ENCODE measurements at regions not wholly inside any gene's neighbourhood (a gene's known extent, or its start where the extent isn't known, plus 50 kb on each side); places are given as distances from the start of the nearest gene placed in this dataset.
"Not testable (repeated sequence)": the region's sequence is repeated elsewhere in the genome, so short reads cannot be mapped to it uniquely, and the experiment has no call there.

- DNase-seq (ENCODE audit: extremely low spot score, unreplicated experiment); H3K27me3 Mint-ChIP-seq (ENCODE audit: unreplicated experiment); H3K4me3 Mint-ChIP-seq (ENCODE audit: unreplicated experiment); H3K4me1 Mint-ChIP-seq (ENCODE audit: unreplicated experiment); H3K27ac Mint-ChIP-seq (ENCODE audit: unreplicated experiment); H3K36me3 Mint-ChIP-seq (ENCODE audit: unreplicated experiment): not testable (repeated sequence)
- peaks cover 26% of the 10 kb centered on the region for H3K9me3 Mint-ChIP-seq (ENCODE audit: unreplicated experiment)
These were observed 776.8 kb upstream of the TPTE start for GRCh38 chr21:9744593-9744992.

- not testable (repeated sequence) for H3K27ac Mint-ChIP-seq (ENCODE audit: unreplicated experiment); H3K4me1 Mint-ChIP-seq (ENCODE audit: unreplicated experiment); H3K4me3 Mint-ChIP-seq (ENCODE audit: unreplicated experiment); H3K27me3 Mint-ChIP-seq (ENCODE audit: unreplicated experiment); H3K36me3 Mint-ChIP-seq (ENCODE audit: unreplicated experiment)
- peaks cover 23% of the 10 kb centered on the region for H3K9me3 Mint-ChIP-seq (ENCODE audit: unreplicated experiment)
- DNase-seq (ENCODE audit: extremely low spot score, unreplicated experiment) = peak; percentile 85
These were observed 775.8 kb upstream of the TPTE start for GRCh38 chr21:9745457-9746108.

GRCh38 chr21:9746311-9746710 is 775.1 kb upstream of the TPTE start:
- DNase-seq (ENCODE audit: extremely low spot score, unreplicated experiment) = peak; percentile 64
- H3K27ac Mint-ChIP-seq (ENCODE audit: unreplicated experiment); H3K27me3 Mint-ChIP-seq (ENCODE audit: unreplicated experiment); H3K4me3 Mint-ChIP-seq (ENCODE audit: unreplicated experiment); H3K4me1 Mint-ChIP-seq (ENCODE audit: unreplicated experiment); H3K36me3 Mint-ChIP-seq (ENCODE audit: unreplicated experiment): not testable (repeated sequence)
- H3K9me3 Mint-ChIP-seq (ENCODE audit: unreplicated experiment) = peaks cover 19% of the 10 kb centered on the region

GRCh38 chr21:9746831-9747606 is 774.4 kb upstream of the TPTE start:
- peaks cover 13% of the 10 kb centered on the region for H3K9me3 Mint-ChIP-seq (ENCODE audit: unreplicated experiment)
- H3K36me3 Mint-ChIP-seq (ENCODE audit: unreplicated experiment); H3K4me1 Mint-ChIP-seq (ENCODE audit: unreplicated experiment); H3K27me3 Mint-ChIP-seq (ENCODE audit: unreplicated experiment); H3K4me3 Mint-ChIP-seq (ENCODE audit: unreplicated experiment); H3K27ac Mint-ChIP-seq (ENCODE audit: unreplicated experiment): not testable (repeated sequence)
- DNase-seq (ENCODE audit: extremely low spot score, unreplicated experiment) = peak; percentile 82

- H3K27ac Mint-ChIP-seq (ENCODE audit: unreplicated experiment); H3K27me3 Mint-ChIP-seq (ENCODE audit: unreplicated experiment); H3K36me3 Mint-ChIP-seq (ENCODE audit: unreplicated experiment); H3K4me1 Mint-ChIP-seq (ENCODE audit: unreplicated experiment); H3K4me3 Mint-ChIP-seq (ENCODE audit: unreplicated experiment): not testable (repeated sequence)
- peaks cover 13% of the 10 kb centered on the region for H3K9me3 Mint-ChIP-seq (ENCODE audit: unreplicated experiment)
- DNase-seq (ENCODE audit: extremely low spot score, unreplicated experiment) = peak; percentile 83
These were observed 773.5 kb upstream of the TPTE start for GRCh38 chr21:9747870-9748269.

- H3K4me3 Mint-ChIP-seq (ENCODE audit: unreplicated experiment); H3K27ac Mint-ChIP-seq (ENCODE audit: unreplicated experiment); H3K27me3 Mint-ChIP-seq (ENCODE audit: unreplicated experiment); H3K36me3 Mint-ChIP-seq (ENCODE audit: unreplicated experiment); H3K4me1 Mint-ChIP-seq (ENCODE audit: unreplicated experiment): not testable (repeated sequence)
- DNase-seq (ENCODE audit: extremely low spot score, unreplicated experiment) = peak; percentile 84
- peaks cover 13% of the 10 kb centered on the region for H3K9me3 Mint-ChIP-seq (ENCODE audit: unreplicated experiment)
These were observed 772.9 kb upstream of the TPTE start for GRCh38 chr21:9748451-9748850.

- peak; percentile 85 for DNase-seq (ENCODE audit: extremely low spot score, unreplicated experiment)
- H3K36me3 Mint-ChIP-seq (ENCODE audit: unreplicated experiment); H3K4me1 Mint-ChIP-seq (ENCODE audit: unreplicated experiment); H3K27ac Mint-ChIP-seq (ENCODE audit: unreplicated experiment); H3K27me3 Mint-ChIP-seq (ENCODE audit: unreplicated experiment); H3K4me3 Mint-ChIP-seq (ENCODE audit: unreplicated experiment): not testable (repeated sequence)
- H3K9me3 Mint-ChIP-seq (ENCODE audit: unreplicated experiment) = peaks cover 13% of the 10 kb centered on the region
These were observed 771.6 kb upstream of the TPTE start for GRCh38 chr21:9749741-9750230.

GRCh38 chr21:9750341-9751086 is 770.9 kb upstream of the TPTE start:
- peaks cover 14% of the 10 kb centered on the region for H3K9me3 Mint-ChIP-seq (ENCODE audit: unreplicated experiment)
- no peak overlapping the region for H3K4me3 Mint-ChIP-seq (ENCODE audit: unreplicated experiment)
- no peak overlapping the region for H3K27ac Mint-ChIP-seq (ENCODE audit: unreplicated experiment)
- TF ChIP-seq CTCF (IDR thresholded peaks at IDR 0.05) = no peak
- no peaks in the 10 kb centered on the region for H3K27me3 Mint-ChIP-seq (ENCODE audit: unreplicated experiment)
- DNase-seq (ENCODE audit: extremely low spot score, unreplicated experiment) = peak; percentile 85
- no peaks in the 10 kb centered on the region for H3K36me3 Mint-ChIP-seq (ENCODE audit: unreplicated experiment)
- no peaks in the 10 kb centered on the region for H3K4me1 Mint-ChIP-seq (ENCODE audit: unreplicated experiment)

GRCh38 chr21:9751087-9751585 is 770.2 kb upstream of the TPTE start:
- H3K36me3 Mint-ChIP-seq (ENCODE audit: unreplicated experiment); H3K4me3 Mint-ChIP-seq (ENCODE audit: unreplicated experiment); H3K27me3 Mint-ChIP-seq (ENCODE audit: unreplicated experiment); H3K27ac Mint-ChIP-seq (ENCODE audit: unreplicated experiment); H3K4me1 Mint-ChIP-seq (ENCODE audit: unreplicated experiment): not testable (repeated sequence)
- H3K9me3 Mint-ChIP-seq (ENCODE audit: unreplicated experiment) = peaks cover 20% of the 10 kb centered on the region
- peak; percentile 87 for DNase-seq (ENCODE audit: extremely low spot score, unreplicated experiment)

GRCh38 chr21:9752028-9752427 is 769.4 kb upstream of the TPTE start:
- peak; percentile 85 for DNase-seq (ENCODE audit: extremely low spot score, unreplicated experiment)
- peaks cover 20% of the 10 kb centered on the region for H3K9me3 Mint-ChIP-seq (ENCODE audit: unreplicated experiment)
- H3K4me3 Mint-ChIP-seq (ENCODE audit: unreplicated experiment); H3K36me3 Mint-ChIP-seq (ENCODE audit: unreplicated experiment); H3K27ac Mint-ChIP-seq (ENCODE audit: unreplicated experiment); H3K4me1 Mint-ChIP-seq (ENCODE audit: unreplicated experiment); H3K27me3 Mint-ChIP-seq (ENCODE audit: unreplicated experiment): not testable (repeated sequence)

- not testable (repeated sequence) for H3K9me3 Mint-ChIP-seq (ENCODE audit: unreplicated experiment); H3K27me3 Mint-ChIP-seq (ENCODE audit: unreplicated experiment); H3K27ac Mint-ChIP-seq (ENCODE audit: unreplicated experiment); H3K36me3 Mint-ChIP-seq (ENCODE audit: unreplicated experiment); H3K4me1 Mint-ChIP-seq (ENCODE audit: unreplicated experiment); H3K4me3 Mint-ChIP-seq (ENCODE audit: unreplicated experiment)
- DNase-seq (ENCODE audit: extremely low spot score, unreplicated experiment) = peak; percentile 69
These were observed 767.9 kb upstream of the TPTE start for GRCh38 chr21:9753441-9753840.
